Ovary (tissue), 3 donors: ENCODE measurements at regions not wholly inside any gene's neighbourhood (a gene's known extent, or its start where the extent isn't known, plus 50 kb on each side); places are given as distances from the start of the nearest gene placed in this dataset.

Source experiments
- CTCF ChIP-seq, 3 donors: fragments of 450-650 bp in 2 of 3; fragments of 200-600 bp in 1 of 3; IDR thresholded peaks; one replicate each; pipeline versions ENCODE4 v1.5.1 to v1.8.0; 2016 to 2022; ENCODE audit warnings: antibody characterized with exemption in 3 of 3, mild to moderate bottlenecking in 1 of 3
- EP300 ChIP-seq: sonication (generic); formaldehyde crosslinking; IDR thresholded peaks from one replicate; pipeline ENCODE4 v1.6.1; 2017; ENCODE audit warnings: antibody characterized with exemption
- POLR2A ChIP-seq: fragments of 450-650 bp; IDR thresholded peaks from one replicate; pipeline ENCODE4 v1.6.1; 2017; ENCODE audit warnings: antibody characterized with exemption, mild to moderate bottlenecking, moderate library complexity
- donor health status: DM: no; HTN: no; CAD: no.

- TF ChIP-seq CTCF (IDR thresholded peaks at IDR 0.05), result no peak
- no peak for TF ChIP-seq POLR2A
- no peak for TF ChIP-seq EP300
These were observed 166.6 kb downstream of the NXPE2 start for GRCh38 chr11:114844896-114845295.
